ENCODE measurements at regions not wholly inside any gene's neighbourhood (a gene's known extent, or its start where the extent isn't known, plus 50 kb on each side); places are given as distances from the start of the nearest gene placed in this dataset.

- H3K79me2 ChIP-seq: no peaks in the 10 kb centered on the region
- 70% methylated on average over 2 of the region's 2 CpGs for WGBS (ENCODE audit: low lambda C conversion rate, missing lambda C conversion rate)
These were observed 143.6 kb upstream of the PFN2 start for GRCh38 chr3:150114273-150114672.

GRCh38 chr3:150110097-150110496 is 139.4 kb upstream of the PFN2 start:
- Histone ChIP-seq H3K4me2 (no peak overlapping the region), H4K20me1 (ENCODE audit: insufficient read depth, poor library complexity, severe bottlenecking) (no peaks in the 10 kb centered on the region), H3K4me3 (no peak overlapping the region), H3K27me3 (no peaks in the 10 kb centered on the region), H3K4me1 (ENCODE audit: insufficient read depth) (peaks cover 3% of the 10 kb centered on the region), H3K9me3 (ENCODE audit: low read depth) (no peaks in the 10 kb centered on the region), H3K27ac (no peak overlapping the region), H3K9me2 (replicated peaks; ENCODE audit: insufficient read depth) (no peaks in the 10 kb centered on the region), H3K36me3 (replicated peaks; ENCODE audit: insufficient read depth, low read depth) (no peaks in the 10 kb centered on the region), H3K79me2 (no peaks in the 10 kb centered on the region), H2AFZ (no peak overlapping the region)
- WGBS (ENCODE audit: low lambda C conversion rate, missing lambda C conversion rate): 91% methylated on average over 5 of the region's 5 CpGs
- TF ChIP-seq EZH2 (IDR thresholded peaks at IDR 0.05; ENCODE audit: borderline replicate concordance) (no peak), CTCF (IDR thresholded peaks at IDR 0.05; ENCODE audit: poor library complexity) (no peak), EZH2phosphoT487 (IDR thresholded peaks at IDR 0.05; ENCODE audit: low read depth, severe bottlenecking, unreplicated experiment) (no peak)
- DNase-seq (ENCODE audit: low spot score): no peak

More at GRCh38 chr3:150114273-150114672, 143.6 kb upstream of the PFN2 start:
- H3K9me3 ChIP-seq (ENCODE audit: low read depth): no peaks in the 10 kb centered on the region
- H3K36me3 ChIP-seq (replicated peaks; ENCODE audit: insufficient read depth, low read depth): no peaks in the 10 kb centered on the region
- H3K4me1 ChIP-seq (ENCODE audit: insufficient read depth): no peaks in the 10 kb centered on the region
- no peaks in the 10 kb centered on the region for H3K9me2 ChIP-seq (replicated peaks; ENCODE audit: insufficient read depth)
- H3K27ac ChIP-seq: no peak overlapping the region
- no peak overlapping the region for H3K4me2 ChIP-seq
- H2AFZ ChIP-seq: no peak overlapping the region
- H4K20me1 ChIP-seq (ENCODE audit: insufficient read depth, poor library complexity, severe bottlenecking): no peaks in the 10 kb centered on the region
- DNase-seq (ENCODE audit: low spot score): no peak
- TF ChIP-seq EZH2phosphoT487 (IDR thresholded peaks at IDR 0.05; ENCODE audit: low read depth, severe bottlenecking, unreplicated experiment): no peak
- no peak for TF ChIP-seq CTCF (IDR thresholded peaks at IDR 0.05; ENCODE audit: poor library complexity)
- no peak for TF ChIP-seq EZH2 (IDR thresholded peaks at IDR 0.05; ENCODE audit: borderline replicate concordance)
- H3K4me3 ChIP-seq: no peak overlapping the region
- H3K27me3 ChIP-seq: no peaks in the 10 kb centered on the region

GRCh38 chr3:150107429-150108175 is 136.9 kb upstream of the PFN2 start:
- TF ChIP-seq CTCF (IDR thresholded peaks at IDR 0.05; ENCODE audit: poor library complexity) (no peak), EZH2phosphoT487 (IDR thresholded peaks at IDR 0.05; ENCODE audit: low read depth, severe bottlenecking, unreplicated experiment) (no peak), EZH2 (IDR thresholded peaks at IDR 0.05; ENCODE audit: borderline replicate concordance) (no peak)
- Histone ChIP-seq H3K9me2 (replicated peaks; ENCODE audit: insufficient read depth) (no peaks in the 10 kb centered on the region), H3K27me3 (no peaks in the 10 kb centered on the region), H2AFZ (no peak overlapping the region), H3K27ac (peak overlapping the region; percentile 64), H4K20me1 (ENCODE audit: insufficient read depth, poor library complexity, severe bottlenecking) (no peaks in the 10 kb centered on the region), H3K9me3 (ENCODE audit: low read depth) (no peaks in the 10 kb centered on the region), H3K4me3 (no peak overlapping the region), H3K4me2 (no peak overlapping the region), H3K79me2 (no peaks in the 10 kb centered on the region), H3K36me3 (replicated peaks; ENCODE audit: insufficient read depth, low read depth) (no peaks in the 10 kb centered on the region), H3K4me1 (ENCODE audit: insufficient read depth) (peaks cover 3% of the 10 kb centered on the region)
- 60% methylated on average over 5 of the region's 5 CpGs for WGBS (ENCODE audit: low lambda C conversion rate, missing lambda C conversion rate)
- DNase-seq (ENCODE audit: low spot score): no peak

All from hepatocyte (in vitro differentiated cells).